Colonic mucosa (tissue), 4 donors: ENCODE measurements at regions not wholly inside any gene's neighbourhood (a gene's known extent, or its start where the extent isn't known, plus 50 kb on each side); places are given as distances from the start of the nearest gene placed in this dataset.
"Not testable (repeated sequence)": the region's sequence is repeated elsewhere in the genome, so short reads cannot be mapped to it uniquely, and the experiment has no call there.

Source experiments
- DNase-seq: peaks from one replicate; pipeline ENCODE4 v3.0.0-alpha.2; 2020
- H3K27ac ChIP-seq: fragments of 200-600 bp; one replicate; pipeline ENCODE4 v1.8.0; 2021
- H3K27me3 ChIP-seq: fragments of 200-600 bp; one replicate; pipeline ENCODE4 v1.8.0; 2021
- H3K36me3 ChIP-seq: fragments of 200-600 bp; one replicate; pipeline ENCODE4 v1.8.0; 2021
- H3K4me1 ChIP-seq: fragments of 200-600 bp; one replicate; pipeline ENCODE4 v1.8.0; 2021; ENCODE audit warnings: mild to moderate bottlenecking
- H3K4me3 ChIP-seq: fragments of 200-600 bp; one replicate; pipeline ENCODE4 v1.8.0; 2021
- H3K9ac ChIP-seq, 2 donors: one replicate each; pipeline ENCODE4 v1.7.0; 2013; ENCODE audit warnings: control low read depth in 2 of 2, low read depth in 2 of 2, low read length in 2 of 2
- H3K9me3 ChIP-seq: fragments of 200-600 bp; one replicate; pipeline ENCODE4 v1.8.0; 2021
- intact Hi-C: fragments of 100-400 bp; cut with DNase I; formaldehyde crosslinking; loops from one replicate; pipeline ENCODE4 v1.14.1; 2022
- TF ChIP-seq, protein P1 (sequence below): fragments of 200-600 bp; IDR thresholded peaks from one replicate; pipeline ENCODE4 v1.8.0; 2022; ENCODE audit warnings: antibody characterized with exemption, mild to moderate bottlenecking
- donor health status: healthy.
- donor health status: DM: no; HTN: no; CAD: no.
- donor health status: DM: no; HTN: no; CAD: no.

DNA sequence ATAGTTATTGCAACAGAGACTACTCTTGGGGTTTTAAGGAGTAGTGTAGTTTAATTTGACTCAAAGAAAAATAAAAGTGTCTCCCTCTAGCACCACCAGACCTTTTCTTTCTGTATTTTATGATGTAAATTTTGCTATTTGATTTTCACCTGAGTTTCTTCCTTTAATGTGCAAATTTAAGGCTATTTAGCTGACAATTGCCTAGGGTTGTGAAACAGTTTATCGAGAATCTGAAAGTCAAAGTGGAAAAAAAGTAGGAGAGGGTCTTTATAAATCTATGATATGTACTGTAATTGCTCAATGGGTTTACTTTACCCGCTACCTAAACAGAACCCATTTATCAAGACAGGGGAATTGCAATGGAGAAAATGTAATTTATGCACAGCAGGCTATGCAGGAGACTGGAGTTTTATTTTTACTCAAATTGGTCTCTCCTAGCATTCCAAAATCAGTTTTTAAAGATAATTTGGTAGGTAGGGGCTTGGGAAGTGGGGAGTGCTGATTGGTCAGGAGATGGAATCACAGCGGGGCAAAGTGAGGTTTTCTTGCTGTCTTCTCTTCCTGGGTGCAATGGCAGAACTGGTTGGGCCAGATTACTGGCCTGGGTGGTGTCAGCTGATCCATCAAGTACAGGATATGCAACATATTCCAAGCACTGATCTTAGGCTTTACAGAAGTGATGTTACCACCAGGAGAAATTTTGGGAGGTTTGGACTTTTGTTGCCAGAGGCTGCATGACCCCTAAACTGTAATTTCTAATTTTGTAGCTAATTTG is 228.6 kb upstream of the TACR3 start:
- intact Hi-C loops, result no loop called here
- Histone ChIP-seq H3K4me1 (no peaks in the 10 kb centered on the region), H3K27me3 (no peaks in the 10 kb centered on the region), H3K27ac (no peak overlapping the region), H3K4me3 (no peak overlapping the region), H3K36me3 (no peaks in the 10 kb centered on the region), H3K9me3 (no peaks in the 10 kb centered on the region), H3K9ac (no peak overlapping the region)
- no peak for DNase-seq
- TF ChIP-seq, protein P1, sequence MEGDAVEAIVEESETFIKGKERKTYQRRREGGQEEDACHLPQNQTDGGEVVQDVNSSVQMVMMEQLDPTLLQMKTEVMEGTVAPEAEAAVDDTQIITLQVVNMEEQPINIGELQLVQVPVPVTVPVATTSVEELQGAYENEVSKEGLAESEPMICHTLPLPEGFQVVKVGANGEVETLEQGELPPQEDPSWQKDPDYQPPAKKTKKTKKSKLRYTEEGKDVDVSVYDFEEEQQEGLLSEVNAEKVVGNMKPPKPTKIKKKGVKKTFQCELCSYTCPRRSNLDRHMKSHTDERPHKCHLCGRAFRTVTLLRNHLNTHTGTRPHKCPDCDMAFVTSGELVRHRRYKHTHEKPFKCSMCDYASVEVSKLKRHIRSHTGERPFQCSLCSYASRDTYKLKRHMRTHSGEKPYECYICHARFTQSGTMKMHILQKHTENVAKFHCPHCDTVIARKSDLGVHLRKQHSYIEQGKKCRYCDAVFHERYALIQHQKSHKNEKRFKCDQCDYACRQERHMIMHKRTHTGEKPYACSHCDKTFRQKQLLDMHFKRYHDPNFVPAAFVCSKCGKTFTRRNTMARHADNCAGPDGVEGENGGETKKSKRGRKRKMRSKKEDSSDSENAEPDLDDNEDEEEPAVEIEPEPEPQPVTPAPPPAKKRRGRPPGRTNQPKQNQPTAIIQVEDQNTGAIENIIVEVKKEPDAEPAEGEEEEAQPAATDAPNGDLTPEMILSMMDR, result no peak

DNA sequence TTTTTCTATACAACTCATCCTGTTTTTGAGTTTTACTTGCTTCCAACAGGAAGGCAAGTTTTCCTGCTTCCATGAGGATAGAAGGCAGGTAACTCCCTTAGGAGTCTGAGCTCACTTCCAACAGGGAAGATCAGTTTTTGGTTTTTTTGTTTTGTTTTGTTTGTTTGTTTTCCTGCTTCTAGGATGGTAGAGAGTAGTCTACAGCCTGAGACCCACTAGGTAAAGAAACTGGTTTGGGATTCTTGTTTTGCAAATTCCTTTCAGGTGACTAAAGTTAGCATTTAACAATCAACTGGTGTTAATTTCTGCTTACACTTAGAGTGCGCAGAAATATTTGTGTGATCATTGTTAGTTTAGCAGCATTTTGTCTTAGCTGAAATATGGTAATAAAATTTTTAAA is 227.8 kb upstream of the TACR3 start:
- H3K27me3 ChIP-seq, result no peaks in the 10 kb centered on the region
- H3K27ac ChIP-seq, result no peak overlapping the region
- H3K9me3 ChIP-seq, result no peaks in the 10 kb centered on the region
- no peak overlapping the region for H3K9ac ChIP-seq
- no peak for DNase-seq
- no peaks in the 10 kb centered on the region for H3K4me1 ChIP-seq
- intact Hi-C loops, result no loop called here
- TF ChIP-seq, protein P1, result no peak
- no peaks in the 10 kb centered on the region for H3K36me3 ChIP-seq
- H3K4me3 ChIP-seq, result no peak overlapping the region

DNA sequence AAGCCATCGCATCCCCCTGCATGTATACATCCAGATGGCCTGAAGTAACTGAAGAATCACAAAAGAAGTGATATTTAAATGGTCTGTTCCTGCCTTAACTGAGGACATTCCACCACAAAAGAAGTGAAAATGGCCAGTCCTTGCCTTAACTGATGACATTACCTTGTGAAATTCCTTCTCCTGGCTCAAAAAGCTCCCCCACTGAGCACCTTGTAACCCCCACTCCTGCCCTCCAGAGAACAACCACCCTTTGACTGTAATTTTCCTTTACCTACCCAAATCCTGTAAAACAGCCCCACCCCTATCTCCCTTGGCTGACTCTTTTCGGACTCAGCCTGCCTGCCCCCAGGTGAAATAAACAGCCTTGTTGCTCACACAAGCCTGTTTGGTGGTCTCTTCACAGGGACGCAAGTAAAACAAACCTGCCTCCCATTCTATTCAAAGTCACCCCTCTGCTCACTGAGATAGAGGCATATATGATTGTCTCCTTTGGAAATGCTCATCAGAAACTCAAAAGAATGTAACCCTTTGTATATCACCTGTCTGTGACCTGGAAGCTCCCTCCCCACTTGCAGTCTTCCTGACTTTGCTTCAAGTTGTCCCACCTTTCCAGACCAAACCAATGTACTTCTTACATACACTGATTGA is 227.0 kb upstream of the TACR3 start:
- H3K9me3 ChIP-seq, H3K36me3 ChIP-seq, H3K4me1 ChIP-seq, H3K4me3 ChIP-seq, H3K27me3 ChIP-seq, H3K27ac ChIP-seq, intact Hi-C loops, H3K9ac ChIP-seq, DNase-seq: not testable (repeated sequence)

DNA sequence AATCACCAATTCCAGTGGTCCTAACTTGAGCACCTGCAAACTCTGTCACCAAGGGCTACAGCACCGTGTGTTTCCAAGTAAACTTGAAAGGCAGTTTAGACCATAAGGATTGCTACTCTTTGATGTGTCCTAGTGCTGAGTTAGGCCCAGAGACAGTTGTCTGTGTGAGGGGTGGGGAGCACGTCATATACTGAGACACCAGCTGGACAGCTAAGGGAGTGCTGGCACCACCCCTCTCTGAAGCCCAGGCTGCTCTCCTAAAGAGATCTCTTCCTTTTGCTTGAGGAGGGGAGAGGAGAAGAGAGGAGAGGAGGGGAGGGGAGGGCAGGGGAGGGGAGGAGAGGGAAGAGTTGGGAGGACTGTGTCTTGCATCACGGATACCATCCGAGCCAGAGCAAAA is 218.7 kb upstream of the TACR3 start:
- intact Hi-C loops, result no loop called here
- Histone ChIP-seq H3K27ac (no peak overlapping the region), H3K9ac (no peak overlapping the region), H3K9me3 (no peaks in the 10 kb centered on the region), H3K27me3 (no peaks in the 10 kb centered on the region), H3K4me3 (no peak overlapping the region), H3K4me1 (no peaks in the 10 kb centered on the region), H3K36me3 (no peaks in the 10 kb centered on the region)
- TF ChIP-seq, protein P1, result no peak
- no peak for DNase-seq

DNA sequence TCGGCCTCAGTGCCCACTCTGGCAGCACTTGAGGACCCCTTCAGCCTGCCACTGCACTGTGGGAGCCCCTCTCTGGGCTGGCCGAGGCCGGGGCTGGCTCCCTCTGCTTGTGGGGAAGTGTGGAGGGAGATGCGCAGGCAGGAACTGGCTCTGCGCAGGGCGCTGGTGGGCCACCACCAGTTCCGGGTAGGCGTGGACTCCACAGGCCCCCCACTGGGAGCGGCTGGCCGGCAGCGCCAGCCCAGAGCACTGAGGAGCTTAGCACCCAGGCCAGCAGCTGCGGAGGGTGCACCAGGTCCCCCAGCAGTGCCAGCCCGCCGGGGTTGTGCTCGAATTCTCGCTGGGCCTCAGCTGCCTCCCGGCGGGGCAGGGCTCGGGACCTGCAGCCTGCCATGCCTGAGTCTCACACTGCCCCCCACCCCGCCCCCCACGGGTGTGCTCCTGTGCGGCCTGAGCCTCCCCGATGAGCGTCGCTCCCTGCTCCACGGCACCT is 216.9 kb upstream of the TACR3 start:
- H3K9me3 ChIP-seq, result no peaks in the 10 kb centered on the region
- no peaks in the 10 kb centered on the region for H3K27me3 ChIP-seq
- no peak overlapping the region for H3K4me3 ChIP-seq
- no peak overlapping the region for H3K27ac ChIP-seq
- no peaks in the 10 kb centered on the region for H3K4me1 ChIP-seq
- intact Hi-C loops, result no loop called here
- no peaks in the 10 kb centered on the region for H3K36me3 ChIP-seq
- no peak for DNase-seq
- TF ChIP-seq, protein P1, result no peak
- no peak overlapping the region for H3K9ac ChIP-seq
